ENCODE measurements at regions not wholly inside any gene's neighbourhood (a gene's known extent, or its start where the extent isn't known, plus 50 kb on each side); places are given as distances from the start of the nearest gene placed in this dataset.

- no peak overlapping the region for H3K4me3 ChIP-seq (replicated peaks; ENCODE audit: low read depth, low read length)
- no peak for DNase-seq (ENCODE audit: low read depth)
- no peak for TF ChIP-seq CTCF (IDR thresholded peaks at IDR 0.05; ENCODE audit: low read length, missing control alignments)
Measured at GRCh38 chr13:46975173-46975572, 78.3 kb upstream of the HTR2A start.

DNA sequence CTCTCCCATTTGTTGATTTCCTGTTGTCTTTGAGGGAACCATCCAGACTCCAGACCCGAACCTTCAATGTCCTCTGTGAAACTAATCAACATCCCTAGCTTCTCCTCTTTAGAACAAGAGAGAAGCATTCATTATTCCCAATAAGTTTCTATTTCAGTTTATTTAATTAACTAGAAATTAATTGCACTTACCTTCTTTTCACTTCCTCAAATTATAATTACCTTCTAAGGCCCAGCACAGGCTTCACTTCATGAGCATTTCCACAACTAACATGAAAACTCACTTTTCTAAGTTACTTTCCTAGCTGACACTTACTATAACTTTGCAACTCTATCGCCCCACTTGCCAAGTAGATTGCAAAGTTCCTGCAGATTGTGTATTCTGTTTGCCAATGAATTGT is 71.6 kb upstream of the HTR2A start:
- no peak overlapping the region for H3K4me3 ChIP-seq (replicated peaks; ENCODE audit: low read depth, low read length)
- no peak for DNase-seq (ENCODE audit: low read depth)
- no peak for TF ChIP-seq CTCF (IDR thresholded peaks at IDR 0.05; ENCODE audit: low read length, missing control alignments)

DNA sequence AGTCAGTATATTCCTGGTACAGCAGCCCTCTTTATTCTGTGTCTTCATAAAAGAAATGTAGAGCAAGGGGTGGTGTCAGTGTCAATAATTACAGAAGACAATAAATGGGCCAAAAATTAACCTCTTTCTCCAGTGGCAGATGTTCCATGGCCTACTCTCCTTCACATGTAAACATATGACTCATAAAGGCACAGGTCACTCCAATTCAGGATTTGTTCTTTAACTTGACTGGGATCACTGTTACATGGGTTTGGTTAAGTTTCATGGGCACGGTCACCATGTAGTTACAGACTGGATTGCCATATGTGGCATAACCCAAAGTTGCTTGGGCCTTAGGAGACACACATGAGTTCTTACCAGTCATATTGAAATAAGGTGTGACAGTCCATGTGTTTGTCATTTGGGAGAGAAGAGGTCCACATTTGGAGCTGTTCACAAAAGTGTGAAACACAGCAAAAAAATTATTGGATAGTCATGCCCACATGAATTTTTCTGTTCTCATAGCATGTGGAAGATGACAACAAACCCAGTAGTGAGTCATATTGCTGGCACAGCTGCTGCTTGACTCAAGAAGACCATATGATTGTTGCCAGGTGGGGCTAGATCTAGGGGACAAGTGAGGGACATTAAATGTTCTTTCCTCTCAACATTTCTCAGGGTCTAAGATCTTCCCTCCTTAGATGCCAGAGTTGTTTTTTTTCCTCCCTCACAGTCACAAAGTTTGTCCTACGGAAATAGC is 68.1 kb upstream of the HTR2A start:
- peak; percentile 45 for DNase-seq (ENCODE audit: low read depth)
- no peak for TF ChIP-seq CTCF (IDR thresholded peaks at IDR 0.05; ENCODE audit: low read length, missing control alignments)
- H3K4me3 ChIP-seq (replicated peaks; ENCODE audit: low read depth, low read length) = no peak overlapping the region

GRCh38 chr13:46963904-46964303 is 67.1 kb upstream of the HTR2A start:
- no peak overlapping the region for H3K4me3 ChIP-seq (replicated peaks; ENCODE audit: low read depth, low read length)
- no peak for TF ChIP-seq CTCF (IDR thresholded peaks at IDR 0.05; ENCODE audit: low read length, missing control alignments)
- DNase-seq (ENCODE audit: low read depth) = no peak

DNA sequence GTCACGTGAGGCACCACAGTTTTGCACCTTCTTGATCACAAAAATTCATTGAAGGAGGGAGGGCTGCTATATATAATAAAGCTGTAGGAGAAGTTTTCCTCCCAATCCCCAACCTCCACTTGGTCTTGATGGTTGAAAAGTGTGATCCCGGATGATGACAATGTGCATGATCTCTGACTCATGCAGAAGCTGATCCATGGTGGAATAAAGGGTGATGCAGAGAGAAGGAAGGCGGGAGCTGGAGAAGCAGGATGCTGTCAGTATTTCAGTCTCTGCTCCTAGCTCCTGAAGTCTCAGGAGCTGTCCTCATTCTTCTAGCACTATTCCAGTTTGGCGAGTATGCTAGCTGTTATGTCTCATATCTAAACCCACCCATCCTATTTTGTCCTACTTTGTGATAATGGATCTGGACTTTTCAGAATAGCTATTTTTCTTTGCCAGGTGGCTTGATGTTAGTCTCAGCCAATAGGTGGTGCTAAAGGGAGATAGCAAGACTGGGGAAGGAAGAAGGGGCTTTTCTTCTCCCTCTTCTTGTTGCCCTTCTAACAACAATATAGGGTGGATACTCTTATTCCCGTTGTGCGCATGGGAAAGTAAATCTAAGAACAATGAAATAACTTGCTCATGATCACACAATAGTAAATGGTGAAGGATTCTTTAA is 65.6 kb upstream of the HTR2A start:
- peak; percentile 49 for TF ChIP-seq CTCF (IDR thresholded peaks at IDR 0.05; ENCODE audit: low read length, missing control alignments)
- H3K4me3 ChIP-seq (replicated peaks; ENCODE audit: low read depth, low read length) = no peak overlapping the region
- peak; percentile 8 for DNase-seq (ENCODE audit: low read depth)

GRCh38 chr13:46961719-46962118 is 64.9 kb upstream of the HTR2A start:
- H3K4me3 ChIP-seq (replicated peaks; ENCODE audit: low read depth, low read length) = no peak overlapping the region
- DNase-seq (ENCODE audit: low read depth) = peak; percentile 76
- TF ChIP-seq CTCF (IDR thresholded peaks at IDR 0.05; ENCODE audit: low read length, missing control alignments) = no peak
